Germinal center (tissue), 1 donor: ENCODE measurements at regions not wholly inside any gene's neighbourhood (a gene's known extent, or its start where the extent isn't known, plus 50 kb on each side); places are given as distances from the start of the nearest gene placed in this dataset.
"Not testable (repeated sequence)": the region's sequence is repeated elsewhere in the genome, so short reads cannot be mapped to it uniquely, and the experiment has no call there.

Experiments used
- DNase-seq: peaks from one replicate; pipeline ENCODE4 v3.0.0; 2012; ENCODE audit warnings: mixed read lengths, low spot score

- DNase-seq = no peak
Observed at GRCh38 chr6:159642995-159643394, 50.0 kb downstream of the SOD2 start.

GRCh38 chr6:159642481-159642880 lies 50.6 kb downstream of the SOD2 start:
- DNase-seq = no peak

- DNase-seq = no peak
Observed at GRCh38 chr6:159640722-159641482, 52.1 kb downstream of the SOD2 start.

GRCh38 chr6:159640322-159640721 lies 52.7 kb downstream of the SOD2 start:
- no peak for DNase-seq

GRCh38 chr6:159639721-159640120 lies 53.3 kb downstream of the SOD2 start:
- DNase-seq = no peak

- DNase-seq = peak; percentile 24
Observed at GRCh38 chr6:159633196-159633595, 59.8 kb downstream of the SOD2 start.

- DNase-seq = no peak
Observed at GRCh38 chr6:159631886-159632285, 61.2 kb downstream of the SOD2 start.

GRCh38 chr6:159627939-159628338 lies 65.1 kb downstream of the SOD2 start:
- no peak for DNase-seq

- DNase-seq = not testable (repeated sequence)
Observed at GRCh38 chr6:159626506-159626905, 66.5 kb downstream of the SOD2 start.

GRCh38 chr6:159623156-159623555 lies 69.9 kb downstream of the SOD2 start:
- DNase-seq = no peak

- DNase-seq = no peak
Observed at GRCh38 chr6:159620947-159621346, 72.1 kb downstream of the SOD2 start.

- DNase-seq = no peak
Observed at GRCh38 chr6:159617444-159617843, 75.6 kb downstream of the SOD2 start.

GRCh38 chr6:159616456-159616855 lies 76.6 kb downstream of the SOD2 start:
- DNase-seq = no peak

GRCh38 chr6:159615918-159616317 lies 77.1 kb downstream of the SOD2 start:
- DNase-seq = no peak

GRCh38 chr6:159610881-159611280 lies 82.2 kb downstream of the SOD2 start:
- no peak for DNase-seq

GRCh38 chr6:159609652-159610178 lies 83.3 kb downstream of the SOD2 start:
- DNase-seq = no peak

- peak; percentile 66 for DNase-seq
Observed at GRCh38 chr6:159608961-159609651, 83.9 kb downstream of the SOD2 start.

- no peak for DNase-seq
Observed at GRCh38 chr6:159606786-159607185, 86.3 kb downstream of the SOD2 start.

GRCh38 chr6:159604443-159604956 lies 88.5 kb downstream of the SOD2 start:
- DNase-seq = no peak

GRCh38 chr6:159602431-159603041 lies 90.5 kb downstream of the SOD2 start:
- DNase-seq = no peak

GRCh38 chr6:159601211-159601610 lies 91.8 kb downstream of the SOD2 start:
- DNase-seq = no peak

- DNase-seq = no peak
Observed at GRCh38 chr6:159595173-159595572, 97.9 kb downstream of the SOD2 start.

GRCh38 chr6:159594750-159595117 lies 98.3 kb downstream of the SOD2 start:
- no peak for DNase-seq
